ENCODE measurements at regions not wholly inside any gene's neighbourhood (a gene's known extent, or its start where the extent isn't known, plus 50 kb on each side); places are given as distances from the start of the nearest gene placed in this dataset.

- TF ChIP-seq CTCF (IDR thresholded peaks at IDR 0.05) (no peak), POLR2A (IDR thresholded peaks at IDR 0.05) (no peak)
These were observed 263.2 kb downstream of the TOX3 start for GRCh38 chr16:52283584-52284375.

Measured in transverse colon (tissue), 3 donors.